Thyroid gland (tissue), 4 donors: ENCODE measurements at regions not wholly inside any gene's neighbourhood (a gene's known extent, or its start where the extent isn't known, plus 50 kb on each side); places are given as distances from the start of the nearest gene placed in this dataset.

Experiments used
- CTCF ChIP-seq, 6 experiments: fragments of 200-600 bp in 3 of 6; fragments of 450-650 bp in 3 of 6; sonication (generic) in 3 of 6; IDR thresholded peaks; one replicate each; pipeline ENCODE4 v1.5.1; 2016 to 2019; ENCODE audit warnings: antibody characterized with exemption in 6 of 6, mild to moderate bottlenecking in 2 of 6, inconsistent platforms in 1 of 6, moderate library complexity in 1 of 6
- POLR2A ChIP-seq, 2 donors: fragments of 450-650 bp; IDR thresholded peaks; one replicate each; pipeline ENCODE4 v1.6.1; 2017; ENCODE audit warnings: antibody characterized with exemption in 2 of 2, mild to moderate bottlenecking in 2 of 2, moderate library complexity in 1 of 2

- no peak for TF ChIP-seq CTCF (IDR thresholded peaks at IDR 0.05)
- no peak for TF ChIP-seq POLR2A (IDR thresholded peaks at IDR 0.05)
Observed at GRCh38 chr2:138210487-138210886, 246.2 kb downstream of the HNMT start.
